Lower lobe of right lung (tissue), 2 donors: ENCODE measurements at regions not wholly inside any gene's neighbourhood (a gene's known extent, or its start where the extent isn't known, plus 50 kb on each side); places are given as distances from the start of the nearest gene placed in this dataset.

ENCODE experiments used
- ATAC-seq, 2 donors: fragments of 200-7000 bp; cut with Tn5 transposase; one replicate each; pipeline ENCODE4 v1.9.1; 2020 to 2022; ENCODE audit warnings: mild to moderate bottlenecking in 2 of 2, moderate library complexity in 2 of 2
- DNase-seq: peaks from one replicate; pipeline ENCODE4 v3.0.0-alpha.2; 2020
- H3K27ac ChIP-seq: fragments of 200-600 bp; one replicate; pipeline ENCODE4 v1.8.0; 2022
- H3K27me3 ChIP-seq: fragments of 200-600 bp; one replicate; pipeline ENCODE4 v1.8.0; 2022; ENCODE audit warnings: low read depth
- H3K36me3 ChIP-seq: fragments of 200-600 bp; one replicate; pipeline ENCODE4 v1.8.0; 2022; ENCODE audit warnings: mild to moderate bottlenecking
- H3K4me1 ChIP-seq: fragments of 200-600 bp; one replicate; pipeline ENCODE4 v1.8.0; 2022
- H3K4me3 ChIP-seq: fragments of 200-600 bp; one replicate; pipeline ENCODE4 v1.8.0; 2022; ENCODE audit warnings: mild to moderate bottlenecking
- H3K9me3 ChIP-seq: fragments of 200-600 bp; one replicate; pipeline ENCODE4 v1.8.0; 2022
- intact Hi-C: fragments of 100-400 bp; cut with DNase I; formaldehyde crosslinking; loops from one replicate; pipeline ENCODE4 v1.11.0; 2022
- TF ChIP-seq, protein P1 (sequence below): fragments of 200-600 bp; IDR thresholded peaks from one replicate; pipeline ENCODE4 v1.8.0; 2022; ENCODE audit warnings: antibody characterized with exemption, mild to moderate bottlenecking
- donor health status: DM: no; HTN: yes; CAD: no; lungs with severe emphysema.

DNA sequence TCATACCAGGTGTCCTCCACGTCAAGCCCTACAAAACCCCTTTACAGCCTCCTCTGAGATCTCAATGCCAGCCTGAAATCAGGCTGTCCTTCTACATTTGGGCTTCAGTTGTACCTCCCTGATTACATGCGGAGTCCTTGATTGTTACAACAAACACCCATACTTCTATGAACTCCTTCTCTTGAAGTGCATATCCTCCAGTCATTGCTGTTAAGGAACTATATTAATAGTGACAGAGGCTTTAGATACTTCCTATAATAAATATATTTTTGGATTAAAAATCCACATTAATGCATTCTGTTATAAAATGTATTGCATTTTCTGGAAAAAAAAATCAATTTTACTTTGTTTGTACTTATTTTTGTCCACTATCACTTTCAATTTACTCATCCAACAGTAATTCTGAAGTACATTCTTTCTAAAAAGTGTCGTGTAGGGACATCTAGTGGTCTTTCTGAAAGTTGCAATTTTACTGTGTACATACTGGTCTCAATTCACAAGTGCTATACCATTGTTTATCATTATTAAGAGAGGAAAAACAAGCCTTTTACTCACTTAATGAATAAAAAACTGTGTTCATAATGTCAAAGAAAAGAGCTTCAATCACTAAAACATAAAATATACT lies 316.4 kb downstream of the DSEL start:
- TF ChIP-seq, protein P1, sequence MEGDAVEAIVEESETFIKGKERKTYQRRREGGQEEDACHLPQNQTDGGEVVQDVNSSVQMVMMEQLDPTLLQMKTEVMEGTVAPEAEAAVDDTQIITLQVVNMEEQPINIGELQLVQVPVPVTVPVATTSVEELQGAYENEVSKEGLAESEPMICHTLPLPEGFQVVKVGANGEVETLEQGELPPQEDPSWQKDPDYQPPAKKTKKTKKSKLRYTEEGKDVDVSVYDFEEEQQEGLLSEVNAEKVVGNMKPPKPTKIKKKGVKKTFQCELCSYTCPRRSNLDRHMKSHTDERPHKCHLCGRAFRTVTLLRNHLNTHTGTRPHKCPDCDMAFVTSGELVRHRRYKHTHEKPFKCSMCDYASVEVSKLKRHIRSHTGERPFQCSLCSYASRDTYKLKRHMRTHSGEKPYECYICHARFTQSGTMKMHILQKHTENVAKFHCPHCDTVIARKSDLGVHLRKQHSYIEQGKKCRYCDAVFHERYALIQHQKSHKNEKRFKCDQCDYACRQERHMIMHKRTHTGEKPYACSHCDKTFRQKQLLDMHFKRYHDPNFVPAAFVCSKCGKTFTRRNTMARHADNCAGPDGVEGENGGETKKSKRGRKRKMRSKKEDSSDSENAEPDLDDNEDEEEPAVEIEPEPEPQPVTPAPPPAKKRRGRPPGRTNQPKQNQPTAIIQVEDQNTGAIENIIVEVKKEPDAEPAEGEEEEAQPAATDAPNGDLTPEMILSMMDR, result peak; percentile 67
- Histone ChIP-seq H3K4me1 (no peaks in the 10 kb centered on the region), H3K4me3 (no peak overlapping the region), H3K27me3 (no peaks in the 10 kb centered on the region), H3K9me3 (no peaks in the 10 kb centered on the region), H3K36me3 (no peaks in the 10 kb centered on the region), H3K27ac (no peak overlapping the region)
- DNase-seq (no peak), ATAC-seq (peak; percentile 55 to 85)
- intact Hi-C loops, result no loop called here

DNA sequence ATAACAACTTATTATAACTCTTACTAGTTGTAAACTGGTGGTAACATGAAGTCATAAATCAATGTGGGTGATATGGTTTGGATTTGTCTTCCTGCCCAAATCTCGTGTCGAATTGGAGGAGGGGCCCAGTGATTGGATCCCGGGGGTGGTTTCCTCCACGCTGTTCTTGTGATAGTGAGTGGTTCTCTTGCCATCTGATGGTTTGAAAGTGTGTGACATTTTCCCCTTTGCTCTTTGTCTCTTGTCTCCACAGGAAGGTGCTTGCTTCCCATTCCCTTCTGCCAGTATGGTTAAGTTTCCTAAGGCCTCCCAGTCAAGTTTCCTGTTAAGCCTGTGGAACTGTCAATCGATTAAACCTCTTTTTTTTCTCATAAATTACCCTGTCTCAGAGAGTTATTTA lies 321.6 kb downstream of the DSEL start:
- intact Hi-C loops, result no loop called here
- Histone ChIP-seq H3K4me1 (no peaks in the 10 kb centered on the region), H3K9me3 (no peaks in the 10 kb centered on the region), H3K27ac (no peak overlapping the region), H3K27me3 (no peaks in the 10 kb centered on the region), H3K36me3 (no peaks in the 10 kb centered on the region), H3K4me3 (no peak overlapping the region)
- no peak for DNase-seq
- ATAC-seq, result no peak
- TF ChIP-seq, protein P1, result no peak

- Histone ChIP-seq H3K27ac (no peak overlapping the region), H3K9me3 (no peaks in the 10 kb centered on the region), H3K4me1 (no peaks in the 10 kb centered on the region), H3K27me3 (no peaks in the 10 kb centered on the region), H3K4me3 (no peak overlapping the region), H3K36me3 (no peaks in the 10 kb centered on the region)
- intact Hi-C loops, result no loop called here
- TF ChIP-seq, protein P1, result no peak
- DNase-seq, result no peak
- no peak for ATAC-seq
Measured at GRCh38 chr18:67192535-67192934, 324.0 kb downstream of the DSEL start.

DNA sequence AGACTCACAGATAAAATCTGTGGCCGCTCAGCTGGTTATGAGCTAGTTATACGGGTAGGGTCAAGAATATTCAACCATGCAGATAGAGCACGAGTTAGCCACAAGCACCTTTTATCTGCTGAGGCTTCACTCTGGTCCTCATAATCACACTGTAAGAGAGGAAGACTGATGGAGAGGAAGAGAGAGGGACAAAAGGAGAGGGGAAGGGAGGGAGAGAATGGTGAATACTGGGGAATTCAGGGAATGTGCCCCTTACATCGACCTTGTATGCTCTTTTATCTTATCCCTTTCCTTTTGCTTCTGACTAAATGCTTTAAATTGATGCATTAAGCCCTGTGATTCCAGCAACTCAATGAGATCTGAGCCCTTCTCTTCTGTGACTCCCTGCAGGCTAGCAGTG lies 333.1 kb downstream of the DSEL start:
- no peaks in the 10 kb centered on the region for H3K27me3 ChIP-seq
- H3K4me1 ChIP-seq, result no peaks in the 10 kb centered on the region
- H3K9me3 ChIP-seq, result no peaks in the 10 kb centered on the region
- no peak overlapping the region for H3K4me3 ChIP-seq
- no peaks in the 10 kb centered on the region for H3K36me3 ChIP-seq
- H3K27ac ChIP-seq, result no peak overlapping the region
- intact Hi-C loops, result no loop called here
- DNase-seq (no peak), ATAC-seq (no peak)
- TF ChIP-seq, protein P1, result no peak

DNA sequence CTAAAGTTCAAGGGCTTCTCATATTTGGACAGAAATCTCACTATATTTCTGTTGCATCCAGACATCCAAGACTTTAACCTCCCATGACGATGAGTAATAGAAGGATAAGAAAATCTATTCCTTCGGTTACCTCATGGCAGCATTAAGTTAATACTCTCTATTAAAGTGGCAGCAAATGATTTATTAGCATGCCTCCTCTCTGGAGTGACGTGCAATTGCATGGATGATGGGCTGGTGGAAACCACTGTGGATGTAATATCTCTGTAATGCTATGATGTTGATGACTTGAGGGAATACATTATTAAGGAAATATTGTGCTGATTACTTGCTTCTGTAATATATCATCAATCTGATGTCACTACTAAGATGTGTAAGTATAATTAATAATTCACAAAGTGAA lies 336.8 kb downstream of the DSEL start:
- Histone ChIP-seq H3K4me3 (no peak overlapping the region), H3K9me3 (no peaks in the 10 kb centered on the region), H3K4me1 (no peaks in the 10 kb centered on the region), H3K27me3 (no peaks in the 10 kb centered on the region), H3K27ac (no peak overlapping the region), H3K36me3 (no peaks in the 10 kb centered on the region)
- ATAC-seq, result no peak
- DNase-seq, result no peak
- TF ChIP-seq, protein P1, result no peak
- intact Hi-C loops, result no loop called here
